Activated T-helper 17 cell treated with anti-CD3 and anti-CD28 coated beads, Interleukin-2, amount 50 U/mL, for 72 hours (primary cell): ENCODE measurements at regions not wholly inside any gene's neighbourhood (a gene's known extent, or its start where the extent isn't known, plus 50 kb on each side); places are given as distances from the start of the nearest gene placed in this dataset.
A peak's percentile ranks its signal among the peaks of the same experiment; 100 is the strongest.
"Not testable (repeated sequence)": the region's sequence is repeated elsewhere in the genome, so short reads cannot be mapped to it uniquely, and the experiment has no call there.

ENCODE experiments used
- ATAC-seq: fragments of 150-1000 bp; cut with Tn5 transposase; replicated peaks from 2 replicates; pipeline ENCODE4 v1.10.0; 2021; ENCODE audit warnings: mild to moderate bottlenecking, moderate library complexity
- H3K27ac Mint-ChIP-seq: one replicate; pipeline ENCODE4 v1.8.0; 2022; ENCODE audit warnings: mixed read lengths
- H3K27me3 Mint-ChIP-seq: one replicate; pipeline ENCODE4 v1.8.0; 2022; ENCODE audit warnings: mixed read lengths
- H3K36me3 Mint-ChIP-seq: one replicate; pipeline ENCODE4 v1.8.0; 2022; ENCODE audit warnings: low read depth, mild to moderate bottlenecking, mixed read lengths
- H3K4me1 Mint-ChIP-seq: one replicate; pipeline ENCODE4 v1.8.0; 2022; ENCODE audit warnings: mixed read lengths
- H3K4me3 Mint-ChIP-seq: one replicate; pipeline ENCODE4 v1.8.0; 2022; ENCODE audit warnings: mild to moderate bottlenecking, mixed read lengths
- H3K9me3 Mint-ChIP-seq: one replicate; pipeline ENCODE4 v1.8.0; 2022; ENCODE audit warnings: mixed read lengths

DNA sequence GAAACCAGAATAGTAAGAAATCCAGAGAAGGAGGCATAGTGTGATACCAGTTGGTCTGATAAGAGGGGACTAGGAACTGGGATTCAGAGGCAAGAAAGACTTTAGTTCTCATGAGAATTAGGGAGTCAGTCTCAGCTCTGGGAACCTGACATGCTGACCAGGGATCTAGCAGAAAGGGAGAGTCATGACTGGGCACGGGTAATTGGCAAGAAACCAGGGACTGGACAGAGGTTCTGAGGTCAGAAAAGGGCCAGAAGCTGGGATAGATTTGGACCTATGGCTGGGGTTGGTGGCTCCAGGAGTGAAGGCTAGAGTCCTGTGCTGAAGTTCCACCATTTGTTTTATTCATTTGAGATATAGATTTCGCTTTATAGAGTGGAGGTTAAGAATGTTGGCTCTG is 110.2 kb upstream of the C1GALT1C1 start:
- Mint-ChIP-seq H3K27me3 (peaks cover 6% of the 10 kb centered on the region), H3K27ac (no peak overlapping the region), H3K4me3 (no peak overlapping the region), H3K9me3 (no peaks in the 10 kb centered on the region), H3K4me1 (no peaks in the 10 kb centered on the region), H3K36me3 (no peaks in the 10 kb centered on the region)
- no peak for ATAC-seq

DNA sequence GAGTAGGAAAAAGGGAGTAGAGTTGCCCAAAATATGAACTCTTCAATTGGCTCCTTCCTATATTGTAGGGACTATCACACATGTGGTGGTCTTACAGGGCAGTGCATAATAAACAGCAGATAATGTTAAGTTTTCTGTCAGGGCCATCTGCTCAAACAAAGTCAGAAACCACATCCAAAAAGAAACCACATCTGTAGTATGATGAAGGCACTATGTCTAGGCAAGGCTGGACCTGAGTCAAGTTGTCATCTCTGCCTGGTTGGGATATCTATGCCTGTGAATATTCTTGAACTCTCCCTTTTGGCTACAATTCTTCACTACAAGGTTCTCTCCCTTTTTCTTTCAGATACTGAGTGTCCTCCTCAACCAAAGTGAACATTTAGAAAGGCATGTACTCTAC is 109.4 kb upstream of the C1GALT1C1 start:
- H3K27me3 Mint-ChIP-seq = peaks cover 6% of the 10 kb centered on the region
- no peak overlapping the region for H3K27ac Mint-ChIP-seq
- H3K4me1 Mint-ChIP-seq = no peaks in the 10 kb centered on the region
- no peak overlapping the region for H3K4me3 Mint-ChIP-seq
- no peaks in the 10 kb centered on the region for H3K9me3 Mint-ChIP-seq
- ATAC-seq = no peak
- no peaks in the 10 kb centered on the region for H3K36me3 Mint-ChIP-seq

DNA sequence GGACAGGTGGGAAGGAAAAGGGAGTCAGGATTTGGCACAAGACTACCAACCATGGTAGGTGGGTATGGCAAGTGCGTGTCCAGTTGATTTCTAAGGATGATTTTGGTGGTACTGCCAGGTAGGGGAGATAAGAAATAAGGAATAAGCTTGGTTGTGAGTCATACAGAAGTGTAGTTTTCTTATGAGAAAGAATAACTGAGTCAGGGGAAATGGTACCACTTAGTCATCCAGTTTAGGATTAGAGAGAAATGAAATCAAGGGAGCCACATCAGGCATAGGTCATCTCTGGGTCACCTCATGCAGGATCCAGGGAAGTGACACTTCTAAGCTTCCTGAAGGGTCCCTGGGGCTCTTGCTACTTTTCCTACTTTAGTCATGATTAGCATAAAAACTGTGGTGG is 107.1 kb upstream of the C1GALT1C1 start:
- Mint-ChIP-seq H3K27me3 (peaks cover 6% of the 10 kb centered on the region), H3K36me3 (no peaks in the 10 kb centered on the region), H3K9me3 (no peaks in the 10 kb centered on the region), H3K27ac (peak overlapping the region; percentile 5), H3K4me3 (no peak overlapping the region), H3K4me1 (no peaks in the 10 kb centered on the region)
- ATAC-seq = peak; percentile 96

DNA sequence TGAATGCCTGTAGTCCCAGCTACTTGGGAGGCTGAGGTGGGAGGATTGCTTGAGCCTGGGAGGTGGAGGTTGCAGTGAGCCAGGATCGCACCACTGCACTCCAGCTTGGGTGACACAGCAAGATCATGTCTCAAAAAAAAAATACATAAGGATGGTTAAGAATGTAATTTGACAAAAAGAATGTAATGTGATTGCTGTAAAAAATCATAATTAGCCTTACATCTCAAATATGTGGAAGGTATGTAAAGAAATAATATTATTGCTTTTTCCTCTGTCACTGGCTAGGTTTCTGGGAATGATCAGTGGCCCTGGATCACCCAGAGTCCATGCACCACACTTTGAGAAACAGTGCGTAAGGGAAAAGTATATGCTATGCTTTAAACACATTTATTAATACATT is 106.1 kb upstream of the C1GALT1C1 start:
- Mint-ChIP-seq H3K27me3 (peaks cover 6% of the 10 kb centered on the region), H3K4me1 (no peaks in the 10 kb centered on the region), H3K4me3 (no peak overlapping the region), H3K9me3 (no peaks in the 10 kb centered on the region), H3K36me3 (no peaks in the 10 kb centered on the region), H3K27ac (no peak overlapping the region)
- ATAC-seq = no peak

DNA sequence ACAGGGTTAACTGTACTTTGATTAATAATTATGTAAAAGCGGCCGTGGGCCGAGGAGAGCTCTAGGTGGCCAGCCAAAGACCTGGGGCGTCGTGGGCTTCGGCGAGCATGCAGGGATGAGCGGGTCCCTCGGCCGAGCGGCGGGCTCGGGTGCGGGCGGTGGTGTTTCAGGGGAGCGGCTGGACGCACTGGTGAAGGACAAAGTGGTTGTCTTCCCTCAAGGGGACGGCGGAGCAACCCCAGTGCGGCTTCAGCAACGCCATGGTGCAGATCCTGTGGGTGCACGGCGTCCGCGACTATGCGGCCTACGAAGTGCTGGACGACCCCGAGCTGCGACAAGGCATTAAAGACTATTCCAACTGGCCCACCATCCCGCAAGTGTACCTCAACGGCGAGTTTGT is 103.0 kb upstream of the C1GALT1C1 start:
- H3K9me3 Mint-ChIP-seq = no peaks in the 10 kb centered on the region
- H3K27ac Mint-ChIP-seq = no peak overlapping the region
- no peaks in the 10 kb centered on the region for H3K36me3 Mint-ChIP-seq
- H3K4me1 Mint-ChIP-seq = no peaks in the 10 kb centered on the region
- no peaks in the 10 kb centered on the region for H3K27me3 Mint-ChIP-seq
- no peak overlapping the region for H3K4me3 Mint-ChIP-seq
- ATAC-seq = no peak

DNA sequence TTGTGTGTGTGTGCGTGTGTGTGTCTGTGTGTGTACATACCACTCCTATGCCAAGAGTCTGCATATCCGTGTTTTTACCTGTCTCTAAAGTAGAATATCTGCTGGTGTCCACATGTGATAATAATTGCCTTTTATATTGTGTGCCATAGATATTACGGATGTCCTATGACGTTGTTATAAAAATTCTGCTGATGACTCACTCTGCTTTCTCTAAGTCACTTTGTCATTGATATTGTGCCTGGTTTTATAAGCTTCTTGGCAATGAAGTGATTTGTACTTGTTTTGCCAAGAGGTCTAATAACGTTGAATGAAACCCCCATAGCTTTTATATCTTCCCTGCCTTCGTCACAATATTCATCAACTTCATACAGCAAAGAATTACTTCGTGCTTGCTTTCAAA is 102.6 kb upstream of the C1GALT1C1 start:
- Mint-ChIP-seq H3K4me1 (no peaks in the 10 kb centered on the region), H3K9me3 (no peaks in the 10 kb centered on the region), H3K27ac (no peak overlapping the region), H3K4me3 (no peak overlapping the region), H3K36me3 (no peaks in the 10 kb centered on the region), H3K27me3 (no peaks in the 10 kb centered on the region)
- ATAC-seq = no peak

DNA sequence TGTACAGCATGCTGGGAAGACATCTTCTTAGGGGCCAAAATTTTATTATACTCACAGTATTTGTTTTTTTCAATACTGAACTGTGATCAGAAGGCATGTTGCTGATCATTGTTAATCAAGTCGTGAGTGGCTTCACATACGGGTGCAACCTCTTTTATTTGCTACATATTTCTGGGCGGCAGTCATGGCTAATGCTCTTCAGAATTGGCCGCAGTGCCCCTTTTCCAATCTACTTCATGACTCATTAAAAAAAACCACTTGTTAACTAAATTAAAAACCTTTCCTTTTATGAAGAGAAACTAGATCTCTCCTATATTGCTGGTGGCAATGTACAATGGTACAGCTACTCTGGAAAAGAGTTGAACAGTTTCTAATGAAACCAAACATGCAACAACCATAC is 101.5 kb upstream of the C1GALT1C1 start:
- no peak for ATAC-seq
- no peak overlapping the region for H3K4me3 Mint-ChIP-seq
- no peaks in the 10 kb centered on the region for H3K27me3 Mint-ChIP-seq
- no peak overlapping the region for H3K27ac Mint-ChIP-seq
- H3K36me3 Mint-ChIP-seq = no peaks in the 10 kb centered on the region
- no peaks in the 10 kb centered on the region for H3K4me1 Mint-ChIP-seq
- no peaks in the 10 kb centered on the region for H3K9me3 Mint-ChIP-seq

DNA sequence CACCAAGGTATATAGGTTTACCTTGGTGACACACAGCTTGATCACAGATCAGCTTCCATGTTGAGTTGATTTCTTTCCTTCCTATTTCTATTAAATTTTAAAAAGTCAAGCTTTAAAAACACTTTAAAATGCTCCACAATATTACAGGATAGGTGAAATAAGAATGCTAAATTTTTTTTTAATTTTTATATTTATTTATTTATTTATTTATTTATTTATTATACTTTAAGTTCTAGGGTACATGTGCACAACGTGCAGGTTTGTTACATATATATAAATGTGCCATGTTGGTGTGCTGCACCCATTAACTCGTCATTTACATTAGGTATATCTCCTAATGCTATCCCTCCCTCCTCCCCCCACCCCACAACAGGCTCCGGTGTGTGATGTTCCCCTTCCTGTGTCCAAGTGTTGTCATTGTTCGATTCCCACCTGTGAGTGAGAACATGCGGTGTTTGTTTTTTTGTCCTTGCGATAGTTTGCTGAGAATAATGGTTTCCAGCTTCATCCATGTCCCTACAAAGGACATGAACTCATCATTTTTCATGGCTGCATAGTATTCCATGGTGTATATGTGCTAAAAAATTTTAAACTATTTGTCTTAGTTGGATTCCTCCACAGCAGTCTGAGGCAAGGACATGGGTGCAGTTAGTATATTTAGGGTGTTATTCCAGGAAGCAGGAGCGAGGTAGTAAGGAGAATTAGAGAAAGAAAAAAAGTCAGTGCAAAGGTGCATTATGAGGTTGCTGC is 99.8 kb upstream of the C1GALT1C1 start:
- not testable (repeated sequence) for ATAC-seq, H3K4me1 Mint-ChIP-seq, H3K4me3 Mint-ChIP-seq, H3K27me3 Mint-ChIP-seq, H3K9me3 Mint-ChIP-seq, H3K36me3 Mint-ChIP-seq, H3K27ac Mint-ChIP-seq

DNA sequence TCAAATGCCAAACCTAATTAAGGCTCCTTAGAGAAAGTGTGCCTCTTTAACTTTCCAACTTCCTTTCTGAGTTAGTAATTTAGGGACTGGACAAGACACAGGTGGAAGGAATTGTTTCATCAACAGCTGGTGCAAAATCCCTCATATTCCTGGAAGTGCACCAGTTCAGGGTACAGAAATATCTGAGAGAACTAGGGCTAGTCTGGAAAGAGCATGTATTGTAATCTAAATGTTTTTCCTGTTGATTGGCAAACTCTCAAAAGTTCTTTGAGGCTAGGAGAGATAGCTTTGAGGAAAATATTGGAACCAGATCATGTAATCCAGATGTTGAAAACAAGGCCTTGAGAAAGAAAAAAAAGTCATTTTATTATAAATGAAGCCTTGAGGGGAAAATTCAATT is 98.1 kb upstream of the C1GALT1C1 start:
- no peak for ATAC-seq
- Mint-ChIP-seq H3K4me1 (no peaks in the 10 kb centered on the region), H3K4me3 (no peak overlapping the region), H3K9me3 (no peaks in the 10 kb centered on the region), H3K27ac (no peak overlapping the region), H3K36me3 (no peaks in the 10 kb centered on the region), H3K27me3 (no peaks in the 10 kb centered on the region)

DNA sequence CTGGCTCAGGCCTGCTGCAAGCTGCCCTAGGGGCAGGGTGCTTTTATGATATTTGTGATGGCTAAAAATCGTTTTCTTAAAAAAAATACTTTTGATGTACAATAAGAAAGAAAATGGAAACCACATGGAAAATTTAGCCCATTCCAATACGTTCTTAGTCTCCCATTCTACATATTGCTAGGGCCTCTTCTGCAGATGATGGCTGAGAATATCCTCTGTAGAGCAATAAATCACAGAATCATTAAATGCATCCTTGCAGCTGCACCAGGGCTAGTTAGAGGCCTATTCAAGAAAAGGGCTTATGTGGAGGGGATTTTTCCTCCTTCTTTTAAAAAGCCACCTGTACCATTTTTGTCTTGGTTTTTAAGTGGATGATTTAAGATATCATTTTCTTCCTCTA is 97.6 kb upstream of the C1GALT1C1 start:
- H3K27me3 Mint-ChIP-seq = no peaks in the 10 kb centered on the region
- ATAC-seq = no peak
- H3K4me1 Mint-ChIP-seq = no peaks in the 10 kb centered on the region
- H3K4me3 Mint-ChIP-seq = no peak overlapping the region
- no peaks in the 10 kb centered on the region for H3K9me3 Mint-ChIP-seq
- no peaks in the 10 kb centered on the region for H3K36me3 Mint-ChIP-seq
- no peak overlapping the region for H3K27ac Mint-ChIP-seq

DNA sequence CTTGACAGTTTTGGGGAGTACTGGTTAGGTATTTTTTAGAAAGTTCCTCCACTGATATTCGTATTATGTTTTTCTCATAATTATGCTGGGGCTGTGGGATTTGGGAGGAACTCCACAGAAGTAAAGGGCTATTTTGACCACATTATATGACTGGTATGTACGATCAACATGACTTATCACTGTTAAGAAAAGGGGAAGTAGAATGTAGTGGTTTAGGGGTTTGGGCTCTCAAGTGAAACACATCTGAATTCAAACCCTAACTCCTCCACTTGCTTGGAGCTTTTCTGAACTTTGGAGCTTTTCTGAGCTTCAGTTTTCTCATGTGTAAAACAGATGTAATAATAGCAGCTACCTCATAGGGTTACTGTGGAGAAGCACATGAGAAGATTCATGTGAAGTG is 96.4 kb upstream of the C1GALT1C1 start:
- Mint-ChIP-seq H3K9me3 (no peaks in the 10 kb centered on the region), H3K27ac (no peak overlapping the region), H3K36me3 (no peaks in the 10 kb centered on the region), H3K4me3 (no peak overlapping the region), H3K27me3 (no peaks in the 10 kb centered on the region), H3K4me1 (no peaks in the 10 kb centered on the region)
- ATAC-seq = no peak

DNA sequence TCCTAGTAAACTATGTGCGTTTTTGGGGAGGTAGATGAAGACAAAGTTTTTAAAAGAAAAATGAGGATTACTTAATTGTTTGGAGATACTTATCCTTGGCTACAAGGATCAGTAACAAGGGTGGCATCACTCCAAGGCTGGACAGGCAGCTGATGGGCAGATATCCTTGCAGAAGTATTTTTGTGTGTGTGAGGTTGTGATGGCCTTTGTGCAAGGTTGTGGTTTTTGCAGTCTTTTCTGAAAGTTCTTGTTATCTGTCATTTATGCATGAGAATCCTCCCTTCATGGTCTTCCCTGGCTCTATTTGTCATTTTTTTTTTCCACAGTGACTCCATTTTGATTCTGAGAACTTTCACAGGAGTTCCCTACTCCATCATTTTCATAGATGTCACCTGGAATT is 96.0 kb upstream of the C1GALT1C1 start:
- no peak for ATAC-seq
- Mint-ChIP-seq H3K4me3 (no peak overlapping the region), H3K36me3 (no peaks in the 10 kb centered on the region), H3K27ac (no peak overlapping the region), H3K4me1 (no peaks in the 10 kb centered on the region), H3K9me3 (no peaks in the 10 kb centered on the region), H3K27me3 (no peaks in the 10 kb centered on the region)

DNA sequence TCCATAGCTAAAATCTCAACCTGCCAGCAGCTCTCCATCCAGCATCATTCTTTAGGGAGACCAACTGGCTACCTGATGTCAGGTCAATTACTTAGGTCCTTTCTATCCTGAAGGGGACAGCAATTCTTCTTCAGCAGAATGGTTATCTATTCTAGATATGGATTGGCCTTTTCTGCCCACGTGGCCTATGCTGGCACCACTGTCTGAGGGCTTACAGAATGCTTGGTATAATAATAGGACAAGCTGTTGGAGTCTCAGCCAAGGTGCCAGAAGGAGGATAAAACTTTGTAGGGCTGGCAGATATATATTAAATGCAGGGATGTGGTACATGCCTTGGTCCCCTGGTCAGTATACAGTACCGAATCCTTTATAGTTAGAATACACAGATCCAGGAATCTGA is 89.8 kb upstream of the C1GALT1C1 start:
- H3K4me1 Mint-ChIP-seq = no peaks in the 10 kb centered on the region
- H3K36me3 Mint-ChIP-seq = no peaks in the 10 kb centered on the region
- H3K4me3 Mint-ChIP-seq = no peak overlapping the region
- ATAC-seq = no peak
- no peaks in the 10 kb centered on the region for H3K9me3 Mint-ChIP-seq
- no peak overlapping the region for H3K27ac Mint-ChIP-seq
- no peaks in the 10 kb centered on the region for H3K27me3 Mint-ChIP-seq

DNA sequence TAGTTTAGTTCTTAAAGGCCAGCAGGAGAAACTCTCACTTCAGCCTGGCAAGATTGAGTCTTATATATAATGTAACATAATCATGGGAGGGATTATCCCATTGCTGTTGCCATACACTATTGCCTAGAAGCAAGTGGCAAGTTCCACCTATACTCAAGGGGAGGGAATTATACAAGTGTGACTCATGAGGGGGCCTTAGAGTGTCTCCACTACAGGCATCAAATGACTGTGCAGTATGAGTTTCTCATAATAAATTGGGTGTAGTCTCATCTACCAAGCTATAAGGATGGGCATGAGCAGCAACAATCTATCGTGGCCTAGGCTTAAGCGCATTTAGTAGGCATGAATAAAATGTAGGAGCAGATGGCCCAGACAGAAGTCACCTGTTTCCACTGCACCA is 89.1 kb upstream of the C1GALT1C1 start:
- Mint-ChIP-seq H3K36me3 (no peaks in the 10 kb centered on the region), H3K27ac (no peak overlapping the region), H3K9me3 (no peaks in the 10 kb centered on the region), H3K27me3 (no peaks in the 10 kb centered on the region), H3K4me3 (no peak overlapping the region), H3K4me1 (no peaks in the 10 kb centered on the region)
- no peak for ATAC-seq

DNA sequence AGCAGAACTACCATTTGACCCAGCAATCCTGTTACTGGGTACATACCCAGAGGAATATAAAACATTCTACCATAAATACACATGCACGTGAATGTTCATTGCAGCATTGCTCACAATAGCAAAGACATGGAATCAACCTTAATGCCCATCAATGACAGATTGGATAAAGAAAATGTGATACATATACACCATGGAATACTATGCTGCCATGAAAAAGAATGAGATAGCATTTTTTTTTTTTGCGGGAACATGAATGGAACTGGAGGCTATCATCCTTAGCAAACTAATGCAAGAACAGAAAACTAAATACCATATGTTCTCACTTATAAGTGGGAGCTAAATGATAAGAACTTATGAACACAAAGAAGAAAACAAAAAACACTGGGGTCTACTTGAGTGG is 72.5 kb upstream of the C1GALT1C1 start:
- not testable (repeated sequence) for H3K9me3 Mint-ChIP-seq, H3K27me3 Mint-ChIP-seq, H3K4me1 Mint-ChIP-seq, H3K36me3 Mint-ChIP-seq, H3K27ac Mint-ChIP-seq, H3K4me3 Mint-ChIP-seq, ATAC-seq

DNA sequence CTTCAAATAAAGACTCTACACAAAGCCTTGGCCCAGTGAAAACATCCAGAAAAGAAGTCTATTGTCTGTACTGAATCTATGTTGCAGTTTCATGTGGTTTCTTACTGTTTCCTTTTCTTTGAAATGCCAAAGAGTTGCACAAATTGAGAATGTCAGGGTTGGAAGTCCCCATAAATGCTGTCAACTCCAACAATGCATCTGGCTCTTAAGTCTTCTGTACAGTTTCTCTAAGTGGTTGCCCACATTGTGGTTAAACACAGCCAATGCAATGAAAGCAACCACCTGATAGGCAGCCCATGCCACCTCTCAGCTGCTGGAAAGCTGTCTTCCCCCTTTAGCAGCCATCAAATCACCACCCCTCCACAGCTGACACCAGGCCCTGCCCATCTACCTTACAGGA is 67.2 kb upstream of the C1GALT1C1 start:
- Mint-ChIP-seq H3K4me1 (peaks cover 10% of the 10 kb centered on the region), H3K9me3 (peaks cover 9% of the 10 kb centered on the region), H3K27me3 (no peaks in the 10 kb centered on the region), H3K27ac (peak overlapping the region; percentile 50), H3K4me3 (peak overlapping the region; percentile 55), H3K36me3 (no peaks in the 10 kb centered on the region)
- ATAC-seq = peak; percentile 97
